ENCODE measurements at regions not wholly inside any gene's neighbourhood (a gene's known extent, or its start where the extent isn't known, plus 50 kb on each side); places are given as distances from the start of the nearest gene placed in this dataset.

DNA sequence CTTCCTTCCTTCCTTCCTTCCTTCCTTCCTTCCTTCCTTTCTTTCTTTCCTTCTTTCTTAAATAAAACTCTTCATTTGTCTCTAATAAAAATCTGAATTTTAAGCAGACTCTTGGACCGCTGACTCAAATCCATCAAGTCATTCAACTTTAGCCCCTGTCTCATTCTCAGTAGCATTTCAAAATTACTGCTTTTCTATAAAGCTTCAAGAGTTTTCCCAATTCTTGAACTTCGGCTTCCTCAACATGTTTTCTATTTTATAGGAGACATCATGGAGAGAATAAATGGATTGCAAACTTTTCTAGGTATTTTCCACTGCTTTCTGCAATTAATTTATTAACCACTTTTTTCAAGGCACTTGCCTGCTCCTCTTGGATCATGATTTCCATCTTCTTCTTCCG, 497.1 kb upstream of the GJE1 start:
- POLR2A ChIA-PET: no interaction called here
- no peak overlapping the region for H3K27ac ChIP-seq (ENCODE audit: extremely low read depth, low read depth, low read length)

DNA sequence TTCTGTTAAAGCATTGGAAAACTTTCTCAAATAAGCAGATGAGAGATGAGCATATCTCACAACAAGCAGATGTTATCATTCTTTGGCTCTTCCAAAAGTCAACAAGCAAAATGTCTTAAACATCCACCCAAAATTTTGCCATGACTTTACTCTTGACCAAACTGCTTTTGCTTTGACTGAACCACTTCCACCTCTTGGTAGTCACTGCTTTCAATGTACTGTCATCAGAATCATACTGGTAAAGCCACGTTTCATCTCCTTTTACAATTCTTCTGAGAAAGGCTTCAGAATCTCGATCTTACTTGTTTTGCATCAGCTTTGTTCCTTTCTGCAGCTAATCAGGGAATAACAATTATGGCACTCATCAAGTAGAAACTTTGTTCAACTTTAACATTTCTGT, 498.5 kb upstream of the GJE1 start:
- 0% methylated on average over 2 of the region's 2 CpGs for WGBS (ENCODE audit: insufficient coverage, low coverage, missing lambda C conversion rate)
- Histone ChIP-seq H4K20me1 (replicated peaks; ENCODE audit: control insufficient read depth, insufficient read depth, low read length) (no peaks in the 10 kb centered on the region), H3K27ac (ENCODE audit: extremely low read depth, low read depth, low read length) (no peak overlapping the region), H3K9me3 (replicated peaks; ENCODE audit: control insufficient read depth, insufficient read depth, low read depth, low read length) (no peaks in the 10 kb centered on the region), H3K9ac (ENCODE audit: insufficient read depth in 1 of 2, low read depth in 2 of 2, low read length in 2 of 2) (no peak overlapping the region), H2AFZ (ENCODE audit: low read depth, low read length) (no peak overlapping the region), H3K4me1 (replicated peaks in 1 of 2; ENCODE audit: control insufficient read depth in 2 of 2, insufficient read depth in 2 of 2, low read length in 2 of 2) (no peaks in the 10 kb centered on the region), H3K4me3 (no peak overlapping the region), H3K9me1 (ENCODE audit: control insufficient read depth, insufficient read depth, low read length) (no peaks in the 10 kb centered on the region), H3K27me3 (ENCODE audit: control insufficient read depth in 2 of 2, insufficient read depth in 2 of 2, low read length in 2 of 2) (no peaks in the 10 kb centered on the region), H3K36me3 (ENCODE audit: control insufficient read depth, insufficient read depth, low read length) (no peaks in the 10 kb centered on the region), H3K4me2 (ENCODE audit: insufficient read depth, low read length) (no peak overlapping the region), H3K79me2 (ENCODE audit: control insufficient read depth, insufficient read depth, low read length) (no peaks in the 10 kb centered on the region)
- CTCF ChIA-PET (ENCODE audit: low intra/inter-chr PET ratio): no interaction called here
- in situ Hi-C loops (cut with MboI) (no loop called here), intact Hi-C loops (cut with micrococcal nuclease) (no loop called here)
- DNase-seq (ENCODE audit: extremely low read depth in 1 of 4, low spot score in 3 of 4): no peak
- peak; percentile 35 for FAIRE-seq
- POLR2A ChIA-PET: interaction anchor here (0.7 kb wide), 1 partner anchor 99 kb away, joined by 3 read pairs; no protein-coding TSS in a partner anchor
- BruUV-seq (replicated peaks): no TSS peak
- no peak for ATAC-seq
- TF ChIP-seq HNRNPK (IDR thresholded peaks at IDR 0.05; ENCODE audit: low read depth, low read length, poor library complexity, severe bottlenecking): no peak
- no peak for TF ChIP-seq TARDBP (IDR thresholded peaks at IDR 0.05)
- TF ChIP-seq ATF1 (CRISPR knock-in tag; IDR thresholded peaks at IDR 0.05): no peak
- no peak for TF ChIP-seq ATF1 (tag; IDR thresholded peaks at IDR 0.05)
- TF ChIP-seq ZNF431 (CRISPR knock-in tag; IDR thresholded peaks at IDR 0.05): no peak
- TF ChIP-seq, protein P1, sequence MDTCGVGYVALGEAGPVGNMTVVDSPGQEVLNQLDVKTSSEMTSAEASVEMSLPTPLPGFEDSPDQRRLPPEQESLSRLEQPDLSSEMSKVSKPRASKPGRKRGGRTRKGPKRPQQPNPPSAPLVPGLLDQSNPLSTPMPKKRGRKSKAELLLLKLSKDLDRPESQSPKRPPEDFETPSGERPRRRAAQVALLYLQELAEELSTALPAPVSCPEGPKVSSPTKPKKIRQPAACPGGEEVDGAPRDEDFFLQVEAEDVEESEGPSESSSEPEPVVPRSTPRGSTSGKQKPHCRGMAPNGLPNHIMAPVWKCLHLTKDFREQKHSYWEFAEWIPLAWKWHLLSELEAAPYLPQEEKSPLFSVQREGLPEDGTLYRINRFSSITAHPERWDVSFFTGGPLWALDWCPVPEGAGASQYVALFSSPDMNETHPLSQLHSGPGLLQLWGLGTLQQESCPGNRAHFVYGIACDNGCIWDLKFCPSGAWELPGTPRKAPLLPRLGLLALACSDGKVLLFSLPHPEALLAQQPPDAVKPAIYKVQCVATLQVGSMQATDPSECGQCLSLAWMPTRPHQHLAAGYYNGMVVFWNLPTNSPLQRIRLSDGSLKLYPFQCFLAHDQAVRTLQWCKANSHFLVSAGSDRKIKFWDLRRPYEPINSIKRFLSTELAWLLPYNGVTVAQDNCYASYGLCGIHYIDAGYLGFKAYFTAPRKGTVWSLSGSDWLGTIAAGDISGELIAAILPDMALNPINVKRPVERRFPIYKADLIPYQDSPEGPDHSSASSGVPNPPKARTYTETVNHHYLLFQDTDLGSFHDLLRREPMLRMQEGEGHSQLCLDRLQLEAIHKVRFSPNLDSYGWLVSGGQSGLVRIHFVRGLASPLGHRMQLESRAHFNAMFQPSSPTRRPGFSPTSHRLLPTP (IDR thresholded peaks at IDR 0.05; ENCODE audit: borderline replicate concordance, extremely low read depth, insufficient read length): no peak
- TF ChIP-seq, protein P2, sequence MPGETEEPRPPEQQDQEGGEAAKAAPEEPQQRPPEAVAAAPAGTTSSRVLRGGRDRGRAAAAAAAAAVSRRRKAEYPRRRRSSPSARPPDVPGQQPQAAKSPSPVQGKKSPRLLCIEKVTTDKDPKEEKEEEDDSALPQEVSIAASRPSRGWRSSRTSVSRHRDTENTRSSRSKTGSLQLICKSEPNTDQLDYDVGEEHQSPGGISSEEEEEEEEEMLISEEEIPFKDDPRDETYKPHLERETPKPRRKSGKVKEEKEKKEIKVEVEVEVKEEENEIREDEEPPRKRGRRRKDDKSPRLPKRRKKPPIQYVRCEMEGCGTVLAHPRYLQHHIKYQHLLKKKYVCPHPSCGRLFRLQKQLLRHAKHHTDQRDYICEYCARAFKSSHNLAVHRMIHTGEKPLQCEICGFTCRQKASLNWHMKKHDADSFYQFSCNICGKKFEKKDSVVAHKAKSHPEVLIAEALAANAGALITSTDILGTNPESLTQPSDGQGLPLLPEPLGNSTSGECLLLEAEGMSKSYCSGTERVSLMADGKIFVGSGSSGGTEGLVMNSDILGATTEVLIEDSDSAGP (CRISPR knock-in tag; IDR thresholded peaks at IDR 0.05): no peak

More for the DNA sequence above, 497.1 kb upstream of the GJE1 start:
- H3K4me3 ChIP-seq: no peak overlapping the region
- no TSS peak for BruUV-seq (replicated peaks)
- H3K79me2 ChIP-seq (ENCODE audit: control insufficient read depth, insufficient read depth, low read length): no peaks in the 10 kb centered on the region
- H3K4me1 ChIP-seq (replicated peaks in 1 of 2; ENCODE audit: control insufficient read depth in 2 of 2, insufficient read depth in 2 of 2, low read length in 2 of 2): no peaks in the 10 kb centered on the region
- no peak overlapping the region for H3K9ac ChIP-seq (ENCODE audit: insufficient read depth in 1 of 2, low read depth in 2 of 2, low read length in 2 of 2)
- ATAC-seq (no peak), FAIRE-seq (no peak), DNase-seq (ENCODE audit: extremely low read depth in 1 of 4, low spot score in 3 of 4) (no peak)
- in situ Hi-C loops (cut with MboI): no loop called here
- no peak overlapping the region for H3K4me2 ChIP-seq (ENCODE audit: insufficient read depth, low read length)
- CTCF ChIA-PET (ENCODE audit: low intra/inter-chr PET ratio): no interaction called here
- no peaks in the 10 kb centered on the region for H4K20me1 ChIP-seq (replicated peaks; ENCODE audit: control insufficient read depth, insufficient read depth, low read length)
- WGBS (ENCODE audit: insufficient coverage, low coverage, missing lambda C conversion rate): 4% methylated on average over 3 of the region's 3 CpGs
- no peaks in the 10 kb centered on the region for H3K9me3 ChIP-seq (replicated peaks; ENCODE audit: control insufficient read depth, insufficient read depth, low read depth, low read length)
- H3K36me3 ChIP-seq (ENCODE audit: control insufficient read depth, insufficient read depth, low read length): no peaks in the 10 kb centered on the region
- no peak overlapping the region for H2AFZ ChIP-seq (ENCODE audit: low read depth, low read length)
- intact Hi-C loops (cut with micrococcal nuclease): no loop called here
- no peaks in the 10 kb centered on the region for H3K9me1 ChIP-seq (ENCODE audit: control insufficient read depth, insufficient read depth, low read length)
- TF ChIP-seq MAFG (tag; conservative IDR thresholded peaks at IDR 0.05): no peak
- H3K27me3 ChIP-seq (ENCODE audit: control insufficient read depth in 2 of 2, insufficient read depth in 2 of 2, low read length in 2 of 2): no peaks in the 10 kb centered on the region

Measured in K562 (cell line).